ENCODE measurements at regions not wholly inside any gene's neighbourhood (a gene's known extent, or its start where the extent isn't known, plus 50 kb on each side); places are given as distances from the start of the nearest gene placed in this dataset.
"Not testable (repeated sequence)": the region's sequence is repeated elsewhere in the genome, so short reads cannot be mapped to it uniquely, and the experiment has no call there.

DNA sequence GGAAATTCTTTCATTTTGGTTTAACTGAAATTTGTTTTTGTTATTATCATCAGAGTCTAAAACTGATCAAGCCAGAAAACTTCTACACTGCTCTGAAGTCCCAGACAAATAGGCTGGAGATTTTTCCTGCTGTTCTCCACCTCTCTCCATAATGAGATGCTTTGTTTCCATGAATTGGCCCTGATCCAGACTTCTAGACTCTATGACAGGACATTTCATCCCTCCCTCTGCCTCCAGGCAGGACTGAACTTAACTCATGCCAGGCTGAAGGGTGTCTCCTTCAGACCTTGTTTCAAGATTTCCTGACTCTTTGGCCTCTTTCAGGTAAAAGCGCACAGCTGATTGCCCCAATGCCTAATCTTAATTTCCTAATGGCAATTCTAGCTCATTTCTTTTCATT lies 69.1 kb upstream of the HOXC13 start:
- DNase-seq (ENCODE audit: low read depth in 4 of 4, low spot score in 3 of 4): no peak

DNA sequence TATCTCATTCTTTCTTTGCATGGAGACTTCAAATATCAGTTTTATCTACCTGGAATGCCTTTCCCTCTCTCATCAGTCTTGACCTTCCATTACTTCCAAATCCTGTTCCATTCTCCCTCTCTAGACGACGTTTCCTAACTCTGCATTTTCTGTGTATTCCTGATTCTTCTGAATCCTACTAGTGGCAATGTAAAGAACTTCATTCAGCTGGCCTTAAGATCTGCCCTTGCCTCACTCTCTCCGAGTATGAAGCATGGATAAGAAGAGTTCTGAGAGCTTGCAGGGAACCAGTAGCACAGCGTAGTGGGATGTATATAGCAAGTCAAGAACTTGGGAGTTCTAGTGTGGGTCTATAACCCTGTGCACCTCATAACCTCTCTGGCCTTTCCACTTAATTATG lies 68.5 kb upstream of the HOXC13 start:
- no peak for DNase-seq (ENCODE audit: low read depth in 4 of 4, low spot score in 3 of 4)

DNA sequence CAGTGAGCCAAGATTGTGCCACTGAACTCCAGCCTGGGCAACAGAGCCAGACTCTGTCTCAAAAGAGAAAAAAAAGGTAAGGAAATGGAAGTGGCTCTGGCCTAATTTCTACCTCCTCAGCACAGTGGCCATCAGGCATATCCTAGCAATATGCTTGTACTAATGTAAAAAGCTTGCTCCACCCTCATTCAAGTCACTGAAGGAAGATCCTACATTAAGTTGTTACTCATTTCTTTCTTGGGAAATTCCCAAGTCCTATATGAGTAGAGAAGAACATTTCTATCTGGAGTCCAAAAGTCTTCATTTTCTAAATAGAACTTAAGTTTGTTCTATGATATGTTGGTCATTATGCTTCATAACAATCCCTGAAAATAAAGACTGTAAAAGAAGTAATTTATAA lies 67.3 kb upstream of the HOXC13 start:
- no peak for DNase-seq (ENCODE audit: low read depth in 4 of 4, low spot score in 3 of 4)

DNA sequence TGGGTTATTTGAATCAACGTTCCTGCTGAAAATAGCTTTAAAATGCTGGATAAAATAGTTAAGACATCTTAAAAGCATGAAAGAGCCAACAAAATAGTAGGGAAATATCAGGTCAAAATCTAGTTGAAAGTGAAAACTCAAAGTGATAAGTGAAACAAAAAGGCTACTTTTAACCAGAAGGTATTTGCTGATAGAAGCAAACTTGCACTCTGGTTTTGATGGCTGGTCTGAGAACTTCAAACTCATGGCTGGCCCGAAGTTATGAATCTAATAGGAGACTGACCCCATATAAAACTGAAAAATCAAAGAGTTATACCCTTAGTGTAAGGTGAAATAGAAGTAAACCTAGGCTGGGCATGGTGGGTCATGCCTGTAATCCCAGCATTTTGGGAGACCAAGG lies 66.3 kb upstream of the HOXC13 start:
- no peak for DNase-seq (ENCODE audit: low read depth in 4 of 4, low spot score in 3 of 4)

DNA sequence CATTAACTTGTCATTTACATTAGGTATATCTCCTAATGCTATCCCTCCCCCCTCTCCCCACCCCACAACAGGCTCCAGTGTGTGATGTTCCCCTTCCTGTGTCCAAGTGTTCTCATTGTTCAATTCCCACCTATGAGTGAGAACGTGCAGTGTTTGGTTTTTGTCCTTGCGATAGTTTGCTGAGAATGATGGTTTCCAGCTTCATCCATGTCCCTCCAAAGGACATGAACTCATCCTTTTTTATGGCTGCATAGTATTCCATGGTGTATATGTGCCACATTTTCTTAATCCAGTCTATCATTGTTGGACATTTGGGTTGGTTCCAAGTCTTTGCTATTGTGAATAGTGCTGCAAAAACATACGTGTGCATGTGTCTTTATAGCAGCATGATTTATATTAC lies 60.7 kb upstream of the HOXC13 start:
- not testable (repeated sequence) for DNase-seq (ENCODE audit: low read depth in 4 of 4, low spot score in 3 of 4)

DNA sequence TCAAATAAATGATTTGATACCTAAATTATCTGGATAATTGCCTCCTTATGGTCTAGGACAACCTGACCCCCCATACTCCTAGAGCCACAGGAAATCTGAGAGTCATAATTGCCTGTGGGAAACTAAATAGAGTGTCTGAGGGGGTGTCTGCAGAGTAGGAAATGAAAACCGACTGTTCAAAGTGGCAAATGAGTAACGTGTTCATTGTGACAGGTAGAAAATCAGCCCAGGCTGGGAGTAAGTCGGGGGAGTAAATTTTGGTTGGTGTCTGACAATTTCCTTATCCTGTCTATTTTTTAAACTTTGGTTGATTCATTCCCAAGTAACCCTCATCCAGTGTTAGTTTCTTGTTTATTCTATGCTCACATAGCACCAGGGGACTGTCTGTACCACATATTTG lies 51.6 kb upstream of the HOXC13 start:
- no peak for DNase-seq (ENCODE audit: low read depth in 4 of 4, low spot score in 3 of 4)

DNA sequence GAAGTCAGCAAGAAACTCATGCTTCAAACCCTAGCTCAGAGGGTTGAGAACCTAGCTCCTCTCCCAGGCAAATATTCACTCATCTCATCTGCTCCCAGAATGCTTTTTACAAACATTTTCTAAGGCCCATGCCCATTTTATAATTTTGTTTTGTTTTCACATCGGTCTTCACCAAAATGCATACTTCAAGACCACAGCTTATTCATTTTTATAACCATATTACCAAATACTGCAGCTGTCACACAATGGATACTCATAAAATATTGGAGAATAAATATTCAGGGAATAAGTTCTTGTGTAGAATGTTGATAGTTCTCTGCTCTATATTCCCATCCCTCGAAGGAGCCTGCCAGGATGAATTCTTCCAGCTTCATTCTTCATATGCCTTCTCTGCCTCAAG lies 50.8 kb upstream of the HOXC13 start:
- no peak for DNase-seq (ENCODE audit: low read depth in 4 of 4, low spot score in 3 of 4)
